Progenitor cell of endocrine pancreas (in vitro differentiated cells): ENCODE measurements at regions not wholly inside any gene's neighbourhood (a gene's known extent, or its start where the extent isn't known, plus 50 kb on each side); places are given as distances from the start of the nearest gene placed in this dataset.

ENCODE experiments used
- DNase-seq: peaks from one replicate; pipeline ENCODE4 v3.0.0; 2021; ENCODE audit warnings: low spot score; ENCODE audit not compliant: unreplicated experiment
- H3K27ac Mint-ChIP-seq: 2 replicates; pipeline ENCODE4 v1.8.0; 2021; ENCODE audit warnings: mild to moderate bottlenecking, moderate library complexity, mixed read lengths
- H3K27me3 Mint-ChIP-seq: 2 replicates; pipeline ENCODE4 v1.8.0; 2021; ENCODE audit warnings: mixed read lengths
- H3K36me3 Mint-ChIP-seq: 2 replicates; pipeline ENCODE4 v1.8.0; 2022; ENCODE audit warnings: mixed read lengths; ENCODE audit not compliant: insufficient read depth
- H3K4me1 Mint-ChIP-seq: 2 replicates; pipeline ENCODE4 v1.8.0; 2021; ENCODE audit warnings: low read depth, mixed read lengths
- H3K4me3 Mint-ChIP-seq: 2 replicates; pipeline ENCODE4 v1.8.0; 2021; ENCODE audit warnings: low read depth, mild to moderate bottlenecking, moderate library complexity, mixed read lengths
- H3K9me3 Mint-ChIP-seq: 2 replicates; pipeline ENCODE4 v1.8.0; 2021; ENCODE audit warnings: low read depth, mixed read lengths
- TF ChIP-seq, protein P1 (sequence below): fragments of 200-600 bp; sonication (generic); IDR thresholded peaks from one replicate; pipeline ENCODE4 v1.5.0; 2021; ENCODE audit warnings: antibody characterized with exemption, mild to moderate bottlenecking; ENCODE audit not compliant: unreplicated experiment

DNA sequence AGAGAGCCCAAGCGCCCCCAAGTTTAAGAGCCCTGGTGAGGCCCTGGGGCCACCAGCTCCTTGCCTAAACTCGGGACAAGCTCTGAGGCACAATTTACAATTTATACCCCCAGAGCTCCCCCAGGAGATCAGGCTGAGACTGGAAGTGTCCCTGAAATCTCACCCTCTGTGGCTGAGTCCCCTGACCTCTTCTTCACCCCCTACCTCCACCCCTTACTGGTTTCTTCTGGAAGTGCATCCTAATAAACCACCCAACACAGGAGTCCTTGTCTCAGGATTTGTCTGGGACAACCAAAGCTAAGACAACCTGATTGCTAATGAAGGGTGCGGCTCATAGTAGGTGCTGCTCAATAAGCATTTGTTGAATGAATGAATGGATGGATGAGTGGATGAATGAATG lies 206.4 kb downstream of the BCL11B start:
- Mint-ChIP-seq H3K27me3 (no peaks in the 10 kb centered on the region), H3K36me3 (no peaks in the 10 kb centered on the region), H3K4me1 (peaks cover 11% of the 10 kb centered on the region), H3K9me3 (no peaks in the 10 kb centered on the region), H3K4me3 (no peak overlapping the region), H3K27ac (no peak overlapping the region)
- TF ChIP-seq, protein P1, sequence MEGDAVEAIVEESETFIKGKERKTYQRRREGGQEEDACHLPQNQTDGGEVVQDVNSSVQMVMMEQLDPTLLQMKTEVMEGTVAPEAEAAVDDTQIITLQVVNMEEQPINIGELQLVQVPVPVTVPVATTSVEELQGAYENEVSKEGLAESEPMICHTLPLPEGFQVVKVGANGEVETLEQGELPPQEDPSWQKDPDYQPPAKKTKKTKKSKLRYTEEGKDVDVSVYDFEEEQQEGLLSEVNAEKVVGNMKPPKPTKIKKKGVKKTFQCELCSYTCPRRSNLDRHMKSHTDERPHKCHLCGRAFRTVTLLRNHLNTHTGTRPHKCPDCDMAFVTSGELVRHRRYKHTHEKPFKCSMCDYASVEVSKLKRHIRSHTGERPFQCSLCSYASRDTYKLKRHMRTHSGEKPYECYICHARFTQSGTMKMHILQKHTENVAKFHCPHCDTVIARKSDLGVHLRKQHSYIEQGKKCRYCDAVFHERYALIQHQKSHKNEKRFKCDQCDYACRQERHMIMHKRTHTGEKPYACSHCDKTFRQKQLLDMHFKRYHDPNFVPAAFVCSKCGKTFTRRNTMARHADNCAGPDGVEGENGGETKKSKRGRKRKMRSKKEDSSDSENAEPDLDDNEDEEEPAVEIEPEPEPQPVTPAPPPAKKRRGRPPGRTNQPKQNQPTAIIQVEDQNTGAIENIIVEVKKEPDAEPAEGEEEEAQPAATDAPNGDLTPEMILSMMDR = no peak
- DNase-seq = no peak

DNA sequence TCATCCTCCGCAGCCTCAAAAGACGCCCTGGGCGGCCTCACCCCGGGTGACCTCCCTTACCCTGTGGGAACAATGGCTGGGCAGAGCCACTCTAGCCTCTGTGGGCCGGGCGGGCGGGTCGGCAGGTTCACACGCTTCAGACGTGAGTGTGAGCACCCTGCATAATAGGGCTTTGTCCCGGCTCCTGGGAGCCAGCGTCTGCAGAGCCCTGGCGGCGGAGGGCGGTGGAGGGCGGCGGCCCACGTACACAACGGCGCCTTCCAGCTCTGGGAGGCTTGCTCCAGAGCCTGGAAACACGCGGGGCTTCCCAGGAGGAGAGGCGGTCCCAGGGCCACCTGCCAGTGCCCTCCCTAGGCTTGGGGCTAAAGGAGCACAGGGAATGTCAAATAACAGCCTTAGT lies 205.6 kb downstream of the BCL11B start:
- no peak overlapping the region for H3K27ac Mint-ChIP-seq
- H3K27me3 Mint-ChIP-seq = no peaks in the 10 kb centered on the region
- TF ChIP-seq, protein P1 = no peak
- H3K36me3 Mint-ChIP-seq = no peaks in the 10 kb centered on the region
- peaks cover 11% of the 10 kb centered on the region for H3K4me1 Mint-ChIP-seq
- no peak overlapping the region for H3K4me3 Mint-ChIP-seq
- DNase-seq = no peak
- H3K9me3 Mint-ChIP-seq = peaks cover 3% of the 10 kb centered on the region

DNA sequence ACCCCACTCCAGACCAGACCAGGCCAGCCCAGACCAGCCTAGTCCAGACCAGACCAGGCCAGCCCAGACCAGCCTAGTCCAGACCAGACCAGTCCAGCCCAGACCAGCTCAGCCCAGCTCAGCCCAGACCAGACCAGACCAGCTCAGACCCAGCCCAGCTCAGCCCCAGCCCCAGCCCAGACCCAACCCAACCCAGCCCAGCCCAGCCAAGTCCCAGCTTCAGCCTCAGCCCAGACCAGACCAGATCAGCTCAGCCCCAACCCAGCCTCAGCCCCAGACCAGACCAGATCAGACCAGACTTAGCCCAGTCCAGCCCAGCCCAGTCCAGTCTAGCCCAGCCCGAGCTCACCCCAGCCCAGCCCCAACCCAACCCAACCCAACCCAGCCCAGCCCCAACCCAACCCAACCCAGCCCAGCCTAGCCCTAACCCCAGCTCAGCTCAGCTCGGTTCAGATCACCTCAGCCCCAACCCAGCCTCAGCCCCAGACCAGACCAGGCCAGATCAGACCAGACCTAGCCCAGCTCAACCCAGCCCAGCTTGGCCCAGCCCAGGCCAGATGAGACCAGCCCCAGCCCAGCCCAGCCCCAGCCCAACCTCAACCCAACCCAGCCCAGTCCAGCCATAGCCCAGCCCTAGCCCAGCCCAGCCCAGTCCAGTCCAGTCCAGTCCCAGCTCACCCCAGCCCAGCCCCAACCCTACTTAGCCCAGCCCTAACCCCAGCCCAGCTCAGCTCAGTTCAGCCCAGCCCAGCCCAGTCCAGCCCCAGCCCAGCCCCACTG lies 204.7 kb downstream of the BCL11B start:
- TF ChIP-seq, protein P1 = no peak
- Mint-ChIP-seq H3K27ac (no peak overlapping the region), H3K9me3 (peaks cover 3% of the 10 kb centered on the region), H3K36me3 (no peaks in the 10 kb centered on the region), H3K27me3 (no peaks in the 10 kb centered on the region), H3K4me3 (no peak overlapping the region), H3K4me1 (peaks cover 11% of the 10 kb centered on the region)
- DNase-seq = no peak

DNA sequence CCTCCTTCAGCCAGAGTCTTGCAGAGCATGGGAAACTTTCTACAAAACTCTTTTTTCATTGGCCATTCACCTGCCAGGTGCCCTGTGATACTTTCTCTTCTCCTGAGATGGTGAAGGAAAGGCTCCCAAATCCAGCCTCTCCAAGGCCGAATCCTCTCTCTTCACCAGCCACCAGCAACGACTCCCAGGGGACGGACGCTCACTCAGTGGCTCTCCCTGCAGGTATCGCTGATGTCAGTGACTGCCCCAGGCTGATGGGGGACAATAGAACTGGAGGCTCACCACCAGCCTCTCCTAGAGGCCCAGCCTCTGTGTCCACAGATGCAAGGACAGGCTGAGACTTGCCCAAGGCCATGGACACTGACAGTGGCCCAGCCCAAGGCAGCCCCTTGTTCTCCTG lies 204.1 kb downstream of the BCL11B start:
- Mint-ChIP-seq H3K27ac (no peak overlapping the region), H3K4me3 (no peak overlapping the region), H3K4me1 (peaks cover 11% of the 10 kb centered on the region), H3K27me3 (no peaks in the 10 kb centered on the region), H3K36me3 (no peaks in the 10 kb centered on the region), H3K9me3 (peaks cover 3% of the 10 kb centered on the region)
- DNase-seq = no peak
- TF ChIP-seq, protein P1 = no peak

DNA sequence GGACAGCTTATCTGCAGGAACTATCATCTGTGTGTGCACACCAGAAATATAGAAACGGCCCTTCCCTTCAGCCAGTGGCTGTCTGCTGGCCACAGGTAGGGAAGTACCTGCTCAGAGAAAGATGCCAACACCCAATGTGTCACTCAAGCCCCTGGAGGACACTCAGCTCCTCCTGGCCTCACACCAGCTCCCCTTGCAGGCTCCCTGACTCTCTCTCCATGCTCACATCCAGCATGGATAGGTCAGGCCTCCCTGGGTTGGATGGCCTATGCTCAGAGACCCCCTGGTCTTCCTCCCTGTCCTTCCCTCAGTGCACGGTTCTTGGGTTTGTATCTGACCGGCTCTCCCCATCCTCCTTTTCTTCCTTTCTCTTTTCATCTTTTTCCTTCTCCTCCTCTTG lies 202.1 kb downstream of the BCL11B start:
- Mint-ChIP-seq H3K9me3 (peaks cover 3% of the 10 kb centered on the region), H3K27me3 (no peaks in the 10 kb centered on the region), H3K36me3 (no peaks in the 10 kb centered on the region), H3K4me1 (no peaks in the 10 kb centered on the region), H3K27ac (no peak overlapping the region), H3K4me3 (no peak overlapping the region)
- DNase-seq = no peak
- TF ChIP-seq, protein P1 = no peak
